GM10266 (cell line): ENCODE measurements at regions not wholly inside any gene's neighbourhood (a gene's known extent, or its start where the extent isn't known, plus 50 kb on each side); places are given as distances from the start of the nearest gene placed in this dataset.

ENCODE experiments used
- DNase-seq: peaks from one replicate; pipeline ENCODE4 v3.0.0; 2012; ENCODE audit errors: extremely low spot score
- TF ChIP-seq, protein P1 (sequence below): IDR thresholded peaks from 2 replicates; pipeline ENCODE4 v1.5.1; 2012; ENCODE audit warnings: mild to moderate bottlenecking, low read depth; ENCODE audit not compliant: control insufficient read depth, insufficient read depth; ENCODE audit errors: missing control alignments

GRCh38 chr5:61821561-61821960 lies 484.4 kb upstream of the KIF2A start:
- TF ChIP-seq, protein P1, sequence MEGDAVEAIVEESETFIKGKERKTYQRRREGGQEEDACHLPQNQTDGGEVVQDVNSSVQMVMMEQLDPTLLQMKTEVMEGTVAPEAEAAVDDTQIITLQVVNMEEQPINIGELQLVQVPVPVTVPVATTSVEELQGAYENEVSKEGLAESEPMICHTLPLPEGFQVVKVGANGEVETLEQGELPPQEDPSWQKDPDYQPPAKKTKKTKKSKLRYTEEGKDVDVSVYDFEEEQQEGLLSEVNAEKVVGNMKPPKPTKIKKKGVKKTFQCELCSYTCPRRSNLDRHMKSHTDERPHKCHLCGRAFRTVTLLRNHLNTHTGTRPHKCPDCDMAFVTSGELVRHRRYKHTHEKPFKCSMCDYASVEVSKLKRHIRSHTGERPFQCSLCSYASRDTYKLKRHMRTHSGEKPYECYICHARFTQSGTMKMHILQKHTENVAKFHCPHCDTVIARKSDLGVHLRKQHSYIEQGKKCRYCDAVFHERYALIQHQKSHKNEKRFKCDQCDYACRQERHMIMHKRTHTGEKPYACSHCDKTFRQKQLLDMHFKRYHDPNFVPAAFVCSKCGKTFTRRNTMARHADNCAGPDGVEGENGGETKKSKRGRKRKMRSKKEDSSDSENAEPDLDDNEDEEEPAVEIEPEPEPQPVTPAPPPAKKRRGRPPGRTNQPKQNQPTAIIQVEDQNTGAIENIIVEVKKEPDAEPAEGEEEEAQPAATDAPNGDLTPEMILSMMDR: no peak
- DNase-seq: no peak

DNA sequence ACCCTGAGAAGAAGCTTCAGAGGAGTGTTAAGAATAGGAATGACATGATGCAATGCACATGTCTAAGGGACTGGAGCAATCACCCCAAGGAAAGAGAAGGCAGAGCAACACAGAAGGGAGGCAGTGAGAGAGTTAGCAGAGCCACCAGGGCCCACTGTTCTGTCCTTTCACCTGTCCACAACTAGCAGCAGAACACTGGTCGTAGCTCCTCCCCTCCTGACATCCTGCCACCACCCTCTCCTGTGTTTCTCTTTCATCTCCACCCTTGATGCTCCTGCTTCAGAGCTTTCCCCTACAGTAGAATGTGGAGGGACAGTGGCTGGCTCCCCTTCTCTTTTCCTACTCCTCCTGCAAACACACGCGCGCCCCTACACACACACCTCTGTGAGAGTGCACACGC lies 483.4 kb upstream of the KIF2A start:
- TF ChIP-seq, protein P1: no peak
- no peak for DNase-seq

DNA sequence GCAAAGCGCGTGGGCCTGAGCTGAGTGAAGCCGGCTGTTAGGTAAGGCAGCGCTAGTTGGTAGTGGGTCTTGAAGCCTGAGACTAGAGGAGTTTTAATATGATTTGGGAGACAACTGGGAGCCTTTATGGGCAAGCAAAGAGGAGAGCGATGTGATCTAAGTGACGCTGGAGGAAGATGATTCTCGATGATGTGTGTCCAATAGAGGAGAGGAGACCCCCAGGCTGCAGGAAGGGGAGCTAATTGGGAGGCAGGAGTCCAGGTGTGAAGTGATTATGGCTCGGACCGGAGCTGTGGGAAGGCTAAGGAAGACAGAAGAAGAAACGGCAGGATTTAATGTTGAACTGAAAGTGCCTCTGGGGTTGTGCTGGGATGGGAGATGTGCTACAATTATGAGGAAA lies 482.9 kb upstream of the KIF2A start:
- no peak for DNase-seq
- TF ChIP-seq, protein P1: no peak

- TF ChIP-seq, protein P1: no peak
- DNase-seq: no peak
These were observed 482.2 kb upstream of the KIF2A start for GRCh38 chr5:61823781-61824180.

- TF ChIP-seq, protein P1: no peak
- no peak for DNase-seq
These were observed 481.6 kb upstream of the KIF2A start for GRCh38 chr5:61824396-61824795.

DNA sequence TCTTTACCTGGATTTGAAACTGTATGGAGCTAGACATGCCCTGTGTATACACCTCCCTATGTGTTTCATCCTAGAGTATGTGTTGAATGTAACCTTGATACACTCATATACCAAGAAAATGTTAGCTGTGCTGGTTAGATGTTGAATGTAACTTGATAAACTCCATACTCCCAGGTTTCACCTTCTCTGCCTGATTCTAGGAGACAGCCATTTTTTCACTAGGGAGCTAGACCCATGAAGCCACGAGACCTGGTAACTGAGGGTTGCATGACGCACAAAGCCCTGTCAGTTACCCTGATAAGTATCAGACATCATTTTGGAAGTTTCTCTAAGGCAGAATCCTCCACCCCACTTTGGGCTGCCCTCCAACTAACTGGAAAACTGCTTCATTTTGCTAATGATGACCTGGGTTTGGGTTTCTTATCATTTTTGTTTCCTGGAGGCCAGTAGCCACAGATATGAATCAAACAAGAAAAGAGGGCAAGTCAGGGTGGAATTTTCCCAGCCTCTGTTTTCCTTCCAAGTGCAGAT lies 478.5 kb upstream of the KIF2A start:
- TF ChIP-seq, protein P1: no peak

GRCh38 chr5:61828856-61829255 lies 477.1 kb upstream of the KIF2A start:
- DNase-seq: no peak
- TF ChIP-seq, protein P1: no peak

More for the DNA sequence above, 478.5 kb upstream of the KIF2A start:
- no peak for DNase-seq
